RWPE1 (cell line): ENCODE measurements at regions not wholly inside any gene's neighbourhood (a gene's known extent, or its start where the extent isn't known, plus 50 kb on each side); places are given as distances from the start of the nearest gene placed in this dataset.
"Not testable (repeated sequence)": the region's sequence is repeated elsewhere in the genome, so short reads cannot be mapped to it uniquely, and the experiment has no call there.

ENCODE experiments used
- CTCF ChIA-PET: fragments of 350-600 bp; sonication (Branson Sonifier 250); formaldehyde crosslinking; extraction: SDS; loops from one replicate; lab custom pipeline; 2021; lab: Yijun Ruan, JAX
- POLR2A ChIA-PET: fragments of 400-600 bp; formaldehyde crosslinking; extraction: SDS; loops from one replicate; lab custom pipeline; 2020; ENCODE audit warnings: antibody characterized with exemption; ENCODE audit not compliant: low non-redundant PET; lab: Yijun Ruan, JAX
- DNase-seq: peaks from one replicate; pipeline ENCODE4 v3.0.0; 2012; ENCODE audit warnings: low spot score
- H3K27ac ChIP-seq: fragments of 450-650 bp; 2 replicates; pipeline ENCODE4 v1.5.1; 2017
- CTCF ChIP-seq: fragments of 450-650 bp; conservative IDR thresholded peaks from 2 replicates; pipeline ENCODE4 v1.5.1; 2017; ENCODE audit warnings: low read depth, mild to moderate bottlenecking

DNA sequence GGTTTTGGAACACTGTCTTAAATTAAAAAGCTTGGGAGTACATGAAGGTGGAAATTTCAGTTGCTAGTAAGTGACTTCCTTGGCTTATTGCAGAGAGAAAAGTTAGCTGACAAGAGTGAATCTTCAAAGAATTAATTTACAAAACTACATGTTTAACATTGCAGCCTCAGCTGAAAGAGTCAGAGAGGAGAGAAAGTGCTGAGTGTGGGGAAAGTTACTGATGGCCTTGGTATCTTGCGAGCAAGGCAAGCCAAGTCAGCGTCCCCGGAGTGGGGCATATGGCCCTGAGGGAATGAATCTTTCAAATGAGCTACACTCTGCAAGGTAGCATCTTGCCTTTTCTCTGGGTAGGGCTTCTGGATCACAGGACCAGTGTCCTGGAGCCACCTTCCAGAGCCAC lies 131.3 kb downstream of the LPIN1 start:
- DNase-seq: no peak
- no peak overlapping the region for H3K27ac ChIP-seq
- no peak for TF ChIP-seq CTCF
- CTCF ChIA-PET: no interaction called here
- POLR2A ChIA-PET: no interaction called here

DNA sequence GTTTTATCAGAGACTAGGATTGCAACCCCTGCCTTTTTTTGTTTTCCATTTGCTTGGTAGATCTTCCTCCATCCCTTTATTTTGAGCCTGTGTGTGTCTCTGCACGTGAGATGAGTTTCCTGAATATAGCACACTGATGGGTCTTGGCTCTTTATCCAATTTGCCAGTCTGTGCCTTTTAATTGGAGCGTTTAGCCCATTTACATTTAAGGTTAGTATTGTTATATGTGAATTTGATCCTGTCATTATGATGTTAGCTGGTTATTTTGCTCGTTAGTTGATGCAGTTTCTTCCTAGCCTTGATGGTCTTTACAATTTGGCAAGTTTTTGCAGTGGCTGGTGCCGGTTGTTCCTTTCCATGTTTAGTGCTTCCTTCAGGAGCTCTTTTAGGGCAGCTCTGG lies 138.8 kb downstream of the LPIN1 start:
- CTCF ChIA-PET, DNase-seq, H3K27ac ChIP-seq, POLR2A ChIA-PET: not testable (repeated sequence)

DNA sequence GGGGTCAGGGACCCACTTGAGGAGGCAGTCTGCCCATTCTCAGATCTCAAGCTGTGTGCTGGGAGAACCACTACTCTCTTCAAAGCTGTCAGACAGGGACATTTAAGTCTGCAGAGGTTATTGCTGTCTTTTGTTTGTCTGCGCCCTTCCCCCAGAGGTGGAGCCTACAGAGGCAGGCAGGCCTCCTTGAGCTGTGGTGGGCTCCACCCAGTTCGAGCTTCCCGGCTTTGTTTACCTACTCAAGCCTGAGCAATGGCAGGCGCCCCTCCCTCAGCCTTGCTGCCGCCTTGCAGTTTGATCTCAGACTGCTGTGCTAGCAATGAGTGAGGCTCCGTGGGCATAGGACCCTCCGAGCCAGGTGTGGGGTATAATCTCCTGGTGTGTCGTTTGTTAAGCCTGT lies 140.5 kb downstream of the LPIN1 start:
- POLR2A ChIA-PET, H3K27ac ChIP-seq, DNase-seq, CTCF ChIA-PET: not testable (repeated sequence)

DNA sequence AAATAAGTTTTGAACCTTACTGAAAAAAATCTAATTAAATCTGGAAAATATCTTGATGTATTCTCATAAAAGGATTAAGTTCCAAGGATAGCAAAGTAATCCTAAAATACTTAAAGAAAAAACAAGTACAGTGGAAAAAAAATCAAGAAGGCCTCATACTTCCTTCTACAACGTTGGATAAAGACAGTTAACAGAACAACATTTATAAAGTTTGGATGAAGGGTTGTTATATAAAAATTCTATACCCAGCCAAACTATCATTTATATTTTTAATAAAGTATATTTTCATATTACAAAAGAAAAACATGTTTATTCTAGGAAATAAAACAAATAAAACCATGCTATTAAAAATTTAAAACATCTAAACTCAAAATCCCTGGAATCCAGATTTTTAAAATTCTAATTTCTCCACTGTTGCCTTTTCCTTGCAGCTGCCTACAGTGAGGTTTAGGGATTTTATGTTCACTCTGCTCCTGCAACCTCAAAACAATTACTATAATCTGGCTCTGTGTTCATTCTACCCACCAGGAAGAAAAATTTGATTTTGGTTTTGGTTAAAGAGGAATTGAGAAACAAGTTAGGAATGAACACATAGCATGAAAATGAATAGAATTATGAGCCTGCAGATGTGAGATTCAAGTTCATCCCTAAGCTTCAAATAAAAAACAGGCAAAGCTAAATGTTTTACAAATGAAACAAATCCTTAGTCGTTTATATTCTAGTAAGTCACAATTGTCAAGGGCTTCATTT lies 142.8 kb downstream of the LPIN1 start:
- TF ChIP-seq CTCF: no peak
- ChIA-PET POLR2A (interaction anchor here (0.7 kb wide), 1 partner anchor 36 kb away, joined by 3 read pairs; no protein-coding TSS in a partner anchor), CTCF (interaction anchor here (0.7 kb wide), 2 partner anchors 77 to 196 kb away, joined by 3 to 4 read pairs; no protein-coding TSS in a partner anchor)
- no peak for DNase-seq
- H3K27ac ChIP-seq: no peak overlapping the region

DNA sequence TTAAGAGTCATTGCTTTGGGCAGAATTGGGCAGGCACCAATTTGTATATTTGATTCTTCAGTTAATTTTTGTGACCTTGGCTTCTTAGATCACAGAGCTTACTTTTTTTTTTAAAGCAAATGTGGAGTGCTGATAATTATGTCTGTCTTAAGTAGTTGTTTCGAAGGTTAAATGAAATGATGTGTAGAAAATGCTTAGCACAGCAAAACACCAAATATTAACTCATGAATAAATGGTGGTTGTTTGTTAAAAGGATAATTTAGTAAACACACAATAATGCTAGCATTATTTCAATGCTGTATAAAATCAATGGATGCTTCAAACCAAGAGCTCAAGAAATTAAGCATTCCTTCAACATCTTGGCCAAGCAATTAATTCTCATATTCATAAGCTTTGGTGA lies 143.4 kb downstream of the LPIN1 start:
- no peak overlapping the region for H3K27ac ChIP-seq
- TF ChIP-seq CTCF: no peak
- no peak for DNase-seq
- ChIA-PET CTCF (interaction anchor here (0.7 kb wide), 2 partner anchors 76 to 197 kb away, joined by 3 to 4 read pairs; no protein-coding TSS in a partner anchor), POLR2A (interaction anchor here (0.7 kb wide), 1 partner anchor 35 kb away, joined by 3 read pairs; no protein-coding TSS in a partner anchor)

DNA sequence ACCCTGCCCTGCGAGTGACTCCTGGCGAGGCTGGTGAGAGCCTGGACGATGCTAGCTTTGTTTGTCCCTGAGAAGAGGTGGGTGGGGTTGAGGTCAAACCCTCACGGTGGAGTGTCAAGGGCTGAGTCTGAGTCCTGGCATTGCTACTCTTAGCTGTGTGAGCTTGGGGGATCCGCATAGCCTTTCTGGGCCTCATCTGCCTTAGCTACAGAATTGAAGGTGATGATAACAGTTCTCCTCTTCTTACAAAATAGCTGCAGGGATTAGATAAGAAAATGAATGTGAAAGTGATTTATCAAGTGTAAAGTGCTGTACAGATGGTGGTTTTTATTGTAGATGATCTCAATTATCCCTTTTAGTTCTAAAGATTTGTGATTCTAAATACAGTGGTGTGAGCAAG lies 144.6 kb downstream of the LPIN1 start:
- ChIA-PET POLR2A (interaction anchor here (0.6 kb wide), 1 partner anchor 11 kb away, joined by 9 read pairs; no protein-coding TSS in a partner anchor), CTCF (no interaction called here)
- TF ChIP-seq CTCF: no peak
- no peak overlapping the region for H3K27ac ChIP-seq
- DNase-seq: no peak

DNA sequence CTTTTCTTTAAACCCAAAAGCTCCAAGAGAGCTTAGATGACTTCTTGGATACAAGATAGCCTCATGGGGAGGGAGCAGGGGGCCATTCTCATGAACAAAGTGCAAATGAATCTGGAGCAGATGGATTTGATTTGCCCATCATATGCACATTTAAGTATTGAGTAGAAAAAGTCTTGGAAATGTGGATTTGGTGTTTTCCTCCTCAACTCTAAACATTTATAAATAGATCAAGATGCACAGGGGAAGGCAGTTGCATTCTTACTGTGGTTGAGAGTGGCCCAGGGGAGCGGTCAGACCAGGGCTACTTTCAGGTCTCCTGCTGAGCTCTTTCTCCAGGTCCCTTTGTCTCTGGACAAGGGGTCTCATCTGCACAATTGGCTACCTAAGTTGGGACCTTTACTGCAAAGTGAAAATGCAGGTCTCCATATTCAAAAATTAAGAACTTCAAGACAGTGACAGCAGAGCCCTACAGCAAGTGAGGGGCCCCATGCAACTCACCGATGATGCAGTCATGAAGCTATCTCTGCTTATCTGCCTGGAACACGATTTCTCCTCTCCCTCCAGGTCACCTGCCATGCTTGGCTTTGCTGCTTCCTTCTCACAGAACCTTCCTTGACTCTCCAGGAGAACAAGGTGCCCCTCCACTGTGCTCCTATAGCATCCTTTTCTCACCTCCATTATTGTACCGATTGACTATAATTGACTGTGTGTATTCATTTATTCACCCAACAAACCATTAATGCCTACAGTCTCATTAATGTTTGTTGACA lies 145.4 kb downstream of the LPIN1 start:
- no peak for DNase-seq
- TF ChIP-seq CTCF: no peak
- no peak overlapping the region for H3K27ac ChIP-seq
- POLR2A ChIA-PET: no interaction called here
- CTCF ChIA-PET: interaction anchor here (0.6 kb wide), 1 partner anchor 1240 kb away, joined by 4 read pairs; no protein-coding TSS in a partner anchor
